ENCODE measurements at regions not wholly inside any gene's neighbourhood (a gene's known extent, or its start where the extent isn't known, plus 50 kb on each side); places are given as distances from the start of the nearest gene placed in this dataset.
"Not testable (repeated sequence)": the region's sequence is repeated elsewhere in the genome, so short reads cannot be mapped to it uniquely, and the experiment has no call there.

DNA sequence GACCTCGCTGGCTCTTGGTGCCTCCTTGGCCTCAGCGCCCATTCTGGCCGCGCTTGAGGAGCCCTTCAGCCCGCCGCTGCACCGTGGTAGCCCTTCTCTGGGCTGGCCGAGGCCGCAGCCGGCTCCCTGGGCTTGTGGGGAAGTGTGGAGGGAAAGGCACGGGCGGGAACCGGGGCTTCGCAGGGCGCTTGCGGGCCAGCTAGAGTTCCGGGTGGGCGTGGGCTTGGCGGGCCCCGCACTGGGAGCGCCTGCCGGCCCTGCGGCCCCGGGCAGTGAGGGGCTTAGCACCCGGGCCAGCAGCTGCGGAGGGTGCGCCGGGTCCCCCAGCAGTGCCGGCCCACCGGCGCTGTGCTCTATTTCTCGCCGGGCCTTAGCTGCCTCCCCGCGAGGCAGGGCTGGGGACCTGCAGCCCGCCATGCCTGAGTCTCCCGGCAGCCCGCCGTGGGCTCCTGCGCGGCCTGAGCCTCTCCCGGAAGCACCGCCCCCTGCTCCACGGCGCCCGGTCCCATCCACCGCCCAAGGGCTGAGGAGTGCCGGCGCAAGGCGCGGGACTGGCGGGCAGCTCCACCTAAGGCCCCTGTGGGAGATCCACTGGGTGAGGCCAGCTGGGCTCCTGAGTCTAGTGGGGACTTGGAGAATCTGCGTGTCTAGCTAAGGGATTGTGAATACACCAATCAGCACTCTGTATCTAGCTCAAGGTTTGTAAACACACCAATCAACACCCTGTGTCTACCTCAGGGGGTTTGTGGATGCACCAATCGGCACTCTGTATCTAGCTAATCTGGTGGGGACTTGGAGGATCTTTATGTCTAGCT is 141.1 kb downstream of the SLCO4C1 start:
- in situ Hi-C loops (cut with HindIII; ENCODE audit: low pct_unique_long_range_greater_than_20kb, low sequenced_read_pairs); H3K36me3 ChIP-seq (ENCODE audit: control insufficient read depth, insufficient read depth, low read length); ATAC-seq; DNase-seq (ENCODE audit: low read depth, low spot score); H3K9me3 ChIP-seq (ENCODE audit: control insufficient read depth, insufficient read depth, low read depth, low read length); BruUV-seq (replicated peaks); H3K27me3 ChIP-seq (ENCODE audit: control insufficient read depth, insufficient read depth, low read length); POLR2A ChIA-PET; H3K27ac ChIP-seq (ENCODE audit: low read length); H3K4me1 ChIP-seq (ENCODE audit: control insufficient read depth, insufficient read depth, low read length); intact Hi-C loops (cut with micrococcal nuclease; ENCODE audit: unreplicated experiment); CTCF ChIA-PET; H3K4me3 ChIP-seq (ENCODE audit: low read depth in 2 of 2, low read length in 2 of 2): not testable (repeated sequence)

DNA sequence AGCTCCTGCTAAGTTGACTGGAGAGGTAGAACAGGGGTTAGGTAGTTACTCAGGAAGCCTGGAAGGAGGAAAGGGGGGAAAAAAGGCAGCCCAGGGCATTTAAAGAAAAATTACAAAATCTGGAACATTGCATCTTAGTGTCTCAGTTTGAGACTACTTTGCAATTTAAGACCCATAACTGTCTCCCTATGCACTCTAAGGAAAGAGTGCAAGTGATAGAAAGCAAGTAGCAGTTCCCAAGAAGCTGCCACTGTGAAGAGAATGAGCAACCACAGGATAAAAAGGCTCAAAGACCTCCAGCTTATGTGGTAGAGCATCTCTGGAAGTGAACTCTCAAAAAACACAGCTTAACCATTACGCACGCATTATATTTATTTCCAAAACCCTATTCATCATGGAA is 141.8 kb downstream of the SLCO4C1 start:
- Histone ChIP-seq H3K27me3 (ENCODE audit: control insufficient read depth, insufficient read depth, low read length) (no peaks in the 10 kb centered on the region), H3K36me3 (ENCODE audit: control insufficient read depth, insufficient read depth, low read length) (no peaks in the 10 kb centered on the region), H3K27ac (ENCODE audit: low read length) (no peak overlapping the region), H3K9me3 (ENCODE audit: control insufficient read depth, insufficient read depth, low read depth, low read length) (no peaks in the 10 kb centered on the region), H3K4me1 (ENCODE audit: control insufficient read depth, insufficient read depth, low read length) (no peaks in the 10 kb centered on the region), H3K4me3 (ENCODE audit: low read depth in 2 of 2, low read length in 2 of 2) (no peak overlapping the region)
- POLR2A ChIA-PET: no interaction called here
- no TSS peak for BruUV-seq (replicated peaks)
- in situ Hi-C loops (cut with HindIII; ENCODE audit: low pct_unique_long_range_greater_than_20kb, low sequenced_read_pairs) (no loop called here), intact Hi-C loops (cut with micrococcal nuclease; ENCODE audit: unreplicated experiment) (no loop called here)
- no peak for TF ChIP-seq TCF7L2 (IDR thresholded peaks at IDR 0.05; ENCODE audit: low read depth, low read length)
- TF ChIP-seq, protein P1, sequence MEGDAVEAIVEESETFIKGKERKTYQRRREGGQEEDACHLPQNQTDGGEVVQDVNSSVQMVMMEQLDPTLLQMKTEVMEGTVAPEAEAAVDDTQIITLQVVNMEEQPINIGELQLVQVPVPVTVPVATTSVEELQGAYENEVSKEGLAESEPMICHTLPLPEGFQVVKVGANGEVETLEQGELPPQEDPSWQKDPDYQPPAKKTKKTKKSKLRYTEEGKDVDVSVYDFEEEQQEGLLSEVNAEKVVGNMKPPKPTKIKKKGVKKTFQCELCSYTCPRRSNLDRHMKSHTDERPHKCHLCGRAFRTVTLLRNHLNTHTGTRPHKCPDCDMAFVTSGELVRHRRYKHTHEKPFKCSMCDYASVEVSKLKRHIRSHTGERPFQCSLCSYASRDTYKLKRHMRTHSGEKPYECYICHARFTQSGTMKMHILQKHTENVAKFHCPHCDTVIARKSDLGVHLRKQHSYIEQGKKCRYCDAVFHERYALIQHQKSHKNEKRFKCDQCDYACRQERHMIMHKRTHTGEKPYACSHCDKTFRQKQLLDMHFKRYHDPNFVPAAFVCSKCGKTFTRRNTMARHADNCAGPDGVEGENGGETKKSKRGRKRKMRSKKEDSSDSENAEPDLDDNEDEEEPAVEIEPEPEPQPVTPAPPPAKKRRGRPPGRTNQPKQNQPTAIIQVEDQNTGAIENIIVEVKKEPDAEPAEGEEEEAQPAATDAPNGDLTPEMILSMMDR (IDR thresholded peaks at IDR 0.05): no peak
- no peak for TF ChIP-seq SIN3A (IDR thresholded peaks at IDR 0.05; ENCODE audit: borderline replicate concordance, insufficient read depth, low read depth, low read length)
- TF ChIP-seq, protein P2, sequence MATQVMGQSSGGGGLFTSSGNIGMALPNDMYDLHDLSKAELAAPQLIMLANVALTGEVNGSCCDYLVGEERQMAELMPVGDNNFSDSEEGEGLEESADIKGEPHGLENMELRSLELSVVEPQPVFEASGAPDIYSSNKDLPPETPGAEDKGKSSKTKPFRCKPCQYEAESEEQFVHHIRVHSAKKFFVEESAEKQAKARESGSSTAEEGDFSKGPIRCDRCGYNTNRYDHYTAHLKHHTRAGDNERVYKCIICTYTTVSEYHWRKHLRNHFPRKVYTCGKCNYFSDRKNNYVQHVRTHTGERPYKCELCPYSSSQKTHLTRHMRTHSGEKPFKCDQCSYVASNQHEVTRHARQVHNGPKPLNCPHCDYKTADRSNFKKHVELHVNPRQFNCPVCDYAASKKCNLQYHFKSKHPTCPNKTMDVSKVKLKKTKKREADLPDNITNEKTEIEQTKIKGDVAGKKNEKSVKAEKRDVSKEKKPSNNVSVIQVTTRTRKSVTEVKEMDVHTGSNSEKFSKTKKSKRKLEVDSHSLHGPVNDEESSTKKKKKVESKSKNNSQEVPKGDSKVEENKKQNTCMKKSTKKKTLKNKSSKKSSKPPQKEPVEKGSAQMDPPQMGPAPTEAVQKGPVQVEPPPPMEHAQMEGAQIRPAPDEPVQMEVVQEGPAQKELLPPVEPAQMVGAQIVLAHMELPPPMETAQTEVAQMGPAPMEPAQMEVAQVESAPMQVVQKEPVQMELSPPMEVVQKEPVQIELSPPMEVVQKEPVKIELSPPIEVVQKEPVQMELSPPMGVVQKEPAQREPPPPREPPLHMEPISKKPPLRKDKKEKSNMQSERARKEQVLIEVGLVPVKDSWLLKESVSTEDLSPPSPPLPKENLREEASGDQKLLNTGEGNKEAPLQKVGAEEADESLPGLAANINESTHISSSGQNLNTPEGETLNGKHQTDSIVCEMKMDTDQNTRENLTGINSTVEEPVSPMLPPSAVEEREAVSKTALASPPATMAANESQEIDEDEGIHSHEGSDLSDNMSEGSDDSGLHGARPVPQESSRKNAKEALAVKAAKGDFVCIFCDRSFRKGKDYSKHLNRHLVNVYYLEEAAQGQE (IDR thresholded peaks at IDR 0.05; ENCODE audit: insufficient read depth in 1 of 2, low read depth in 2 of 2, low read length in 1 of 2): no peak
- TF ChIP-seq POLR2AphosphoS5 (IDR thresholded peaks at IDR 0.05; ENCODE audit: low read depth, low read length): no peak
- ATAC-seq (no peak), DNase-seq (ENCODE audit: low read depth, low spot score) (no peak)
- CTCF ChIA-PET: no interaction called here

DNA sequence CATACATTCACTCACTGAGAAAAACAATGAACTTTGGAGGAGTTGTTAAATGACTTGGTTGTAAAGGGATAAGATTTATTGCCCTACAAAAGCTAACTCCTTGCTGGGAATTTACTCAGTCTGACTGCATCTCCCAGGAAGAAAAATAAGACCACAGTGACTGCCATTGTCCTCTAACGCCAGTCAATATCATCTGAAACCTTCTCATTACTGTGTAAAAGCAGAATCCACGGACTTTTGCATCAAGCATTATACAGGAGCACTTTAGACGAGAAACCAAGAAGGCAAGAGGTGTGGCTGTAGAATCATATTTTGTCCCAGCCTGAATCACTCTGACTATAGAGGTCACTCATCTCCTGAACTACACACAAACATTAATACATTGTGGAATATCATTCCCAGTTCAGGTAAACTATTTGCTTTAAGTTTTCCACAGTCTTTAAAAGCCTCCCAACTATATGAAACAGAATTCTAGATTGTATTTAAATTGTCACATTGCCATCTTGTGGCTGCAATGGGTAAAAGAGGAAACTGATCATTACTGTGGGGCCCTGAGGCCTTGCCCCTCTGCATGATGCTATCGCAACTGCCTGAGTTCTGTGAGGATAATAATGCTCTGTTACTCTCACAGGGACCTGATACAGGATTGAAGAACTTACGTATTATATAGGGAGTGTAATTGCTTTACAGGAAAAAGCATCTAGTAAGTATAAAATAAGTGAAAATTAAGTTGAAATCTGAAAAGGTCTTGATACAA is 142.9 kb downstream of the SLCO4C1 start:
- Histone ChIP-seq H3K36me3 (ENCODE audit: control insufficient read depth, insufficient read depth, low read length) (no peaks in the 10 kb centered on the region), H3K9me3 (ENCODE audit: control insufficient read depth, insufficient read depth, low read depth, low read length) (no peaks in the 10 kb centered on the region), H3K27me3 (ENCODE audit: control insufficient read depth, insufficient read depth, low read length) (no peaks in the 10 kb centered on the region), H3K4me3 (ENCODE audit: low read depth in 2 of 2, low read length in 2 of 2) (no peak overlapping the region), H3K4me1 (ENCODE audit: control insufficient read depth, insufficient read depth, low read length) (no peaks in the 10 kb centered on the region), H3K27ac (ENCODE audit: low read length) (no peak overlapping the region)
- in situ Hi-C loops (cut with HindIII; ENCODE audit: low pct_unique_long_range_greater_than_20kb, low sequenced_read_pairs): no loop called here
- DNase-seq (ENCODE audit: low read depth, low spot score) (peak; percentile 7), ATAC-seq (peak; percentile 88)
- ChIA-PET POLR2A (no interaction called here), CTCF (no interaction called here)
- intact Hi-C loops (cut with micrococcal nuclease; ENCODE audit: unreplicated experiment): loop anchor here (2.0 kb wide), 1 partner anchor 210 kb away; no protein-coding TSS in a partner anchor
- BruUV-seq (replicated peaks): no TSS peak
- TF ChIP-seq, protein P1 (IDR thresholded peaks at IDR 0.05): peak; percentile 66
- TF ChIP-seq, protein P2 (IDR thresholded peaks at IDR 0.05; ENCODE audit: insufficient read depth in 1 of 2, low read depth in 2 of 2, low read length in 1 of 2): no peak
